ENCODE measurements at regions not wholly inside any gene's neighbourhood (a gene's known extent, or its start where the extent isn't known, plus 50 kb on each side); places are given as distances from the start of the nearest gene placed in this dataset.

DNA sequence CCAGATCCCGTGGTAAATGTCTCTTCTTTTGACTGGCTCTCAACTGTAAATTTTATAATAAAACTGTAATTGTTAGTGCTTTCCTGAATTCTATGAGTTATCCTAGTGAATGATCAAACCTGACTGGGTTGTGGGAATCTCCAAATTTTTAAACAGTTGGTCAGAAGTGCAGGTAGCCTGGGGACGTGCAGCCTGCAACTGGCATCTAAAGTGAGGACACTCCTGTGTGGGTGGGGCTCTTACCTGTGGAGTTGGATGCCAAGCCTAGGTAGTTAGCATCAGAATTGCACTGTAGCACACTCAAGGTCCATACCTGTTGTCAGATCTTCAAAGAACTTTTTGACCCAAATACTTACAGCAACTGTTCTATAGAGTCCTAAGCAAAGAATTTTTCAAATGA is 207.1 kb upstream of the NBEA start:
- TF ChIP-seq, protein P1, sequence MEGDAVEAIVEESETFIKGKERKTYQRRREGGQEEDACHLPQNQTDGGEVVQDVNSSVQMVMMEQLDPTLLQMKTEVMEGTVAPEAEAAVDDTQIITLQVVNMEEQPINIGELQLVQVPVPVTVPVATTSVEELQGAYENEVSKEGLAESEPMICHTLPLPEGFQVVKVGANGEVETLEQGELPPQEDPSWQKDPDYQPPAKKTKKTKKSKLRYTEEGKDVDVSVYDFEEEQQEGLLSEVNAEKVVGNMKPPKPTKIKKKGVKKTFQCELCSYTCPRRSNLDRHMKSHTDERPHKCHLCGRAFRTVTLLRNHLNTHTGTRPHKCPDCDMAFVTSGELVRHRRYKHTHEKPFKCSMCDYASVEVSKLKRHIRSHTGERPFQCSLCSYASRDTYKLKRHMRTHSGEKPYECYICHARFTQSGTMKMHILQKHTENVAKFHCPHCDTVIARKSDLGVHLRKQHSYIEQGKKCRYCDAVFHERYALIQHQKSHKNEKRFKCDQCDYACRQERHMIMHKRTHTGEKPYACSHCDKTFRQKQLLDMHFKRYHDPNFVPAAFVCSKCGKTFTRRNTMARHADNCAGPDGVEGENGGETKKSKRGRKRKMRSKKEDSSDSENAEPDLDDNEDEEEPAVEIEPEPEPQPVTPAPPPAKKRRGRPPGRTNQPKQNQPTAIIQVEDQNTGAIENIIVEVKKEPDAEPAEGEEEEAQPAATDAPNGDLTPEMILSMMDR (IDR thresholded peaks at IDR 0.05; ENCODE audit: extremely low read depth in 1 of 2, insufficient read depth in 1 of 2, low read depth in 1 of 2, low read length in 2 of 2): no peak
- TF ChIP-seq POLR2A (IDR thresholded peaks at IDR 0.05; ENCODE audit: low read depth, low read length) (no peak), EZH2 (IDR thresholded peaks at IDR 0.05; ENCODE audit: borderline replicate concordance, low read depth, low read length, severe bottlenecking) (no peak), POLR2AphosphoS5 (IDR thresholded peaks at IDR 0.05; ENCODE audit: insufficient read depth, low read depth, low read length) (no peak), JUN (IDR thresholded peaks at IDR 0.05; ENCODE audit: borderline replicate concordance, insufficient read depth, insufficient read length, low read depth) (no peak), FOS (IDR thresholded peaks at IDR 0.05; ENCODE audit: borderline replicate concordance, insufficient read depth, low read length) (no peak)
- TF ChIP-seq, protein P2, sequence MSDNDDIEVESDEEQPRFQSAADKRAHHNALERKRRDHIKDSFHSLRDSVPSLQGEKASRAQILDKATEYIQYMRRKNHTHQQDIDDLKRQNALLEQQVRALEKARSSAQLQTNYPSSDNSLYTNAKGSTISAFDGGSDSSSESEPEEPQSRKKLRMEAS (IDR thresholded peaks at IDR 0.05; ENCODE audit: insufficient read depth, insufficient read length): no peak
